IMR-90 (cell line): ENCODE measurements at regions not wholly inside any gene's neighbourhood (a gene's known extent, or its start where the extent isn't known, plus 50 kb on each side); places are given as distances from the start of the nearest gene placed in this dataset.

Experiments
- ATAC-seq: fragments of 200-7000 bp; cut with Tn5 transposase; 2 replicates; pipeline ENCODE4 v1.9.1; 2020; ENCODE audit warnings: low read depth, mild to moderate bottlenecking, moderate library complexity
- BruUV-seq: library from RNA; stranded (reverse); fragments of 400-500 nt; replicated peaks from 2 replicates; lab custom pipeline; 2021; lab: Mats Ljungman, UMichigan
- CTCF ChIA-PET: fragments of 300-600 bp; formaldehyde crosslinking; extraction: SDS; loops from one replicate; lab custom pipeline; 2021; ENCODE audit warnings: antibody characterized with exemption; lab: Yijun Ruan, JAX
- POLR2A ChIA-PET: fragments of 300-600 bp; sonication (Branson Sonifier 250); formaldehyde crosslinking; loops from one replicate; lab custom pipeline; 2022; ENCODE audit warnings: antibody characterized with exemption; ENCODE audit not compliant: unreplicated experiment; lab: Charles Lee
- DNase-seq: peaks from one replicate; pipeline ENCODE4 v3.0.0; 2013
- H2AFZ ChIP-seq: replicated peaks from 2 replicates; pipeline ENCODE3; 2013; ENCODE audit warnings: low read length, mild to moderate bottlenecking; ENCODE audit not compliant: poor library complexity
- H2AK5ac ChIP-seq: 2 replicates; pipeline ENCODE4 v1.6.1; 2013; ENCODE audit warnings: low read depth, low read length, inconsistent platforms
- H2AK9ac ChIP-seq: replicated peaks from 2 replicates; pipeline ENCODE3; 2013; ENCODE audit warnings: mild to moderate bottlenecking, low read depth, low read length, moderate library complexity; ENCODE audit not compliant: poor library complexity
- H2BK120ac ChIP-seq: 2 replicates; pipeline ENCODE4 v1.6.1; 2013; ENCODE audit warnings: low read depth, low read length, inconsistent platforms
- H2BK15ac ChIP-seq: 3 replicates; pipeline ENCODE4 v1.6.1; 2013; ENCODE audit warnings: low read depth, low read length, inconsistent platforms
- H2BK20ac ChIP-seq: 2 replicates; pipeline ENCODE4 v1.6.1; 2013; ENCODE audit warnings: low read depth, mild to moderate bottlenecking, inconsistent platforms, low read length, moderate library complexity
- H2BK5ac ChIP-seq: 2 replicates; pipeline ENCODE4 v1.6.1; 2013; ENCODE audit warnings: mild to moderate bottlenecking, low read depth, low read length, inconsistent platforms; ENCODE audit not compliant: poor library complexity, severe bottlenecking
- H3K14ac ChIP-seq: replicated peaks from 2 replicates; pipeline ENCODE4 v1.6.1; 2013; ENCODE audit warnings: low read depth, low read length, inconsistent platforms
- H3K18ac ChIP-seq: 2 replicates; pipeline ENCODE4 v1.6.1; 2013; ENCODE audit warnings: low read depth, low read length, control low read depth
- H3K23ac ChIP-seq: 2 replicates; pipeline ENCODE4 v1.6.1; 2013; ENCODE audit warnings: low read depth, low read length, inconsistent platforms
- H3K27ac ChIP-seq: 2 replicates; pipeline ENCODE4 v1.5.1; 2013; ENCODE audit warnings: mild to moderate bottlenecking, control low read depth, low read length; ENCODE audit not compliant: insufficient read depth
- H3K27me3 ChIP-seq: 2 replicates; pipeline ENCODE4 v1.6.1; 2013; ENCODE audit warnings: low read length; ENCODE audit not compliant: control insufficient read depth, insufficient read depth
- H3K36me3 ChIP-seq: 2 replicates; pipeline ENCODE4 v1.6.1; 2013; ENCODE audit warnings: low read length, mixed read lengths; ENCODE audit not compliant: control insufficient read depth, insufficient read depth
- H3K4ac ChIP-seq: 2 replicates; pipeline ENCODE4 v1.6.1; 2013; ENCODE audit warnings: low read depth, low read length, inconsistent platforms
- H3K4me1 ChIP-seq: 2 replicates; pipeline ENCODE4 v1.6.1; 2013; ENCODE audit warnings: low read length, mixed read lengths; ENCODE audit not compliant: control insufficient read depth, insufficient read depth
- H3K4me2 ChIP-seq: 2 replicates; pipeline ENCODE4 v1.6.1; 2013; ENCODE audit warnings: low read depth, mild to moderate bottlenecking, control low read depth, low read length, moderate library complexity
- H3K4me3 ChIP-seq: 2 replicates; pipeline ENCODE4 v1.5.1; 2013; ENCODE audit warnings: low read depth, mild to moderate bottlenecking, control low read depth, low read length, moderate library complexity; ENCODE audit not compliant: insufficient read depth
- H3K56ac ChIP-seq: 2 replicates; pipeline ENCODE4 v1.6.1; 2013; ENCODE audit warnings: low read length, inconsistent platforms; ENCODE audit not compliant: insufficient read depth; ENCODE audit errors: extremely low read depth
- H3K79me1 ChIP-seq, 2 experiments: 2 replicates each; pipeline ENCODE4 v1.6.1; 2013; ENCODE audit warnings: low read length in 2 of 2, inconsistent platforms in 1 of 2, low read depth in 1 of 2
- H3K9ac ChIP-seq: 2 replicates; pipeline ENCODE4 v1.6.1; 2013; ENCODE audit warnings: low read depth, low read length, control low read depth
- H3K9me1 ChIP-seq: 2 replicates; pipeline ENCODE4 v1.6.1; 2013; ENCODE audit warnings: low read length, inconsistent platforms; ENCODE audit not compliant: insufficient read depth
- H3K9me3 ChIP-seq: 2 replicates; pipeline ENCODE4 v1.6.1; 2013; ENCODE audit warnings: low read length; ENCODE audit not compliant: control insufficient read depth, insufficient read depth
- H4K20me1 ChIP-seq: 2 replicates; pipeline ENCODE4 v1.6.1; 2013; ENCODE audit warnings: low read length, inconsistent platforms; ENCODE audit not compliant: insufficient read depth
- H4K5ac ChIP-seq: 2 replicates; pipeline ENCODE4 v1.6.1; 2013; ENCODE audit warnings: mild to moderate bottlenecking, low read depth, low read length, control low read depth
- H4K8ac ChIP-seq, 2 experiments: 2 replicates each; pipeline ENCODE4 v1.6.1; 2013; ENCODE audit warnings: low read depth in 2 of 2, low read length in 2 of 2, control low read depth in 1 of 2, inconsistent platforms in 1 of 2
- H4K91ac ChIP-seq: 2 replicates; pipeline ENCODE4 v1.6.1; 2013; ENCODE audit warnings: low read depth, low read length, inconsistent platforms; ENCODE audit not compliant: insufficient read depth
- BHLHE40 ChIP-seq: fragments of 150-350 bp; IDR thresholded peaks from 2 replicates; pipeline ENCODE4 v1.6.1; 2016; ENCODE audit warnings: mild to moderate bottlenecking, low read depth, low read length
- CEBPB ChIP-seq: IDR thresholded peaks from 2 replicates; pipeline ENCODE4 v1.6.1; 2012; ENCODE audit warnings: low read depth, low read length, improper control_type of control experiment
- CHD1 ChIP-seq: IDR thresholded peaks from 2 replicates; pipeline ENCODE4 v1.6.1; 2012; ENCODE audit warnings: low read depth, low read length, improper control_type of control experiment
- CTCF ChIP-seq: conservative IDR thresholded peaks from 2 replicates; pipeline ENCODE4 v1.5.1; 2012; ENCODE audit warnings: mild to moderate bottlenecking, low read depth, low read length, improper control_type of control experiment
- ELK1 ChIP-seq: fragments of 150-350 bp; IDR thresholded peaks from 2 replicates; pipeline ENCODE4 v1.6.1; 2016; ENCODE audit warnings: low read depth, mild to moderate bottlenecking, low read length, moderate library complexity, borderline replicate concordance
- FOS ChIP-seq: fragments of 150-350 bp; IDR thresholded peaks from 2 replicates; pipeline ENCODE4 v1.6.1; 2016; ENCODE audit warnings: low read depth, low read length
- MAFK ChIP-seq: IDR thresholded peaks from 2 replicates; pipeline ENCODE4 v1.6.1; 2012; ENCODE audit warnings: low read depth, low read length, improper control_type of control experiment
- MAZ ChIP-seq: IDR thresholded peaks from 2 replicates; pipeline ENCODE4 v1.6.1; 2012; ENCODE audit warnings: low read depth, mild to moderate bottlenecking, low read length, improper control_type of control experiment, moderate library complexity, borderline replicate concordance
- MXI1 ChIP-seq: IDR thresholded peaks from 2 replicates; pipeline ENCODE4 v1.6.1; 2012; ENCODE audit warnings: low read depth, mild to moderate bottlenecking, low read length, moderate library complexity, borderline replicate concordance
- NFE2L2 ChIP-seq: fragments of 150-350 bp; IDR thresholded peaks from 2 replicates; pipeline ENCODE4 v1.6.1; 2016; ENCODE audit warnings: low read depth, mild to moderate bottlenecking, low read length
- POLR2A ChIP-seq: IDR thresholded peaks from 2 replicates; pipeline ENCODE4 v1.6.1; 2012; ENCODE audit warnings: mild to moderate bottlenecking, low read depth, low read length
- RAD21 ChIP-seq: IDR thresholded peaks from 2 replicates; pipeline ENCODE4 v1.6.1; 2012; ENCODE audit warnings: low read length, improper control_type of control experiment
- RCOR1 ChIP-seq: IDR thresholded peaks from 2 replicates; pipeline ENCODE4 v1.6.1; 2012; ENCODE audit warnings: mild to moderate bottlenecking, low read length, improper control_type of control experiment; ENCODE audit not compliant: insufficient replicate concordance
- RFX5 ChIP-seq: IDR thresholded peaks from 2 replicates; pipeline ENCODE4 v1.8.0; 2012; ENCODE audit warnings: low read depth, mild to moderate bottlenecking, low read length, moderate library complexity
- SMC3 ChIP-seq: fragments of 150-350 bp; IDR thresholded peaks from 2 replicates; pipeline ENCODE4 v1.6.1; 2016; ENCODE audit warnings: low read depth, mild to moderate bottlenecking, antibody characterized with exemption, low read length, moderate library complexity
- USF2 ChIP-seq: fragments of 150-350 bp; IDR thresholded peaks from 2 replicates; pipeline ENCODE4 v1.6.1; 2017; ENCODE audit warnings: mild to moderate bottlenecking, antibody characterized with exemption, low read length, low read depth
- WGBS, 2 experiments: methylation state at CpG; one replicate each; pipeline versions ENCODE4 v1.1.5 to v1.1.7; 2013; ENCODE audit warnings: missing lambda C conversion rate in 2 of 2; ENCODE audit not compliant: insufficient read length in 1 of 2; ENCODE audit errors: extremely low coverage in 2 of 2; 5-methylcytosine and 5-hydroxymethylcytosine counted together
- dilution Hi-C: fragments of 300-500 bp; cut with HindIII; formaldehyde crosslinking; loops from one replicate; pipeline ENCODE4 v1.14.3; 2018; ENCODE audit warnings: low sequenced_read_pairs; ENCODE audit not compliant: unreplicated experiment
- in situ Hi-C: fragments of 300-500 bp; cut with MboI; formaldehyde crosslinking; loops from 3 replicates; pipeline ENCODE4 v1.14.3; 2019; ENCODE audit warnings: low sequenced_read_pairs, inconsistent platforms, mixed read lengths
- intact Hi-C: fragments of 100-400 bp; cut with micrococcal nuclease; formaldehyde crosslinking; loops from 2 replicates; pipeline ENCODE4 v1.10.0; 2022

- no peak overlapping the region for H4K8ac ChIP-seq
- intact Hi-C loops (no loop called here), dilution Hi-C loops (no loop called here), in situ Hi-C loops (no loop called here)
- H4K91ac ChIP-seq, result no peak overlapping the region
- H2BK5ac ChIP-seq, result no peak overlapping the region
- ChIA-PET CTCF (no interaction called here), POLR2A (no interaction called here)
- WGBS, 2 experiments, result 10% methylated on average over 2 of the region's 6 CpGs; no CpG with 5 or more reads in 1 of the 2 experiments
- no peak for DNase-seq
- no peaks in the 10 kb centered on the region for H3K4me1 ChIP-seq
- H3K9me1 ChIP-seq, result no peaks in the 10 kb centered on the region
- no peaks in the 10 kb centered on the region for H4K20me1 ChIP-seq
- no peak overlapping the region for H2BK20ac ChIP-seq
- H2AK5ac ChIP-seq, result no peak overlapping the region
- H2AK9ac ChIP-seq, result no peak overlapping the region
- H3K4ac ChIP-seq, result no peak overlapping the region
- no peak overlapping the region for H3K23ac ChIP-seq
- H3K4me2 ChIP-seq, result no peak overlapping the region
- H3K27ac ChIP-seq, result no peak overlapping the region
- BruUV-seq, result no TSS peak
- H3K36me3 ChIP-seq, result no peaks in the 10 kb centered on the region
- no peaks in the 10 kb centered on the region for H3K79me1 ChIP-seq
- H2AFZ ChIP-seq, result no peak overlapping the region
- H3K4me3 ChIP-seq, result no peak overlapping the region
- ATAC-seq, result no peak
- H3K27me3 ChIP-seq, result peaks cover 11% of the 10 kb centered on the region
- TF ChIP-seq CEBPB (no peak), FOS (no peak), MAZ (no peak), POLR2A (no peak), RFX5 (no peak), CHD1 (no peak), NFE2L2 (no peak), BHLHE40 (no peak), RAD21 (no peak), MAFK (no peak), MXI1 (no peak), SMC3 (no peak), ELK1 (no peak), USF2 (no peak), CTCF (no peak), RCOR1 (no peak)
- H2BK120ac ChIP-seq, result no peak overlapping the region
- no peak overlapping the region for H3K14ac ChIP-seq
- no peaks in the 10 kb centered on the region for H3K9me3 ChIP-seq
- no peak overlapping the region for H3K56ac ChIP-seq
- H3K9ac ChIP-seq, result no peak overlapping the region
- no peak overlapping the region for H3K18ac ChIP-seq
- no peak overlapping the region for H2BK15ac ChIP-seq
- H4K5ac ChIP-seq, result no peak overlapping the region
Observed at GRCh38 chr1:175857756-175858155, 114.4 kb upstream of the TNR start.
